PC-9 (cell line): ENCODE measurements at regions not wholly inside any gene's neighbourhood (a gene's known extent, or its start where the extent isn't known, plus 50 kb on each side); places are given as distances from the start of the nearest gene placed in this dataset.

Experiments used
- BruUV-seq: library from RNA; stranded (reverse); fragments of 400-500 nt; replicated peaks from 2 replicates; lab custom pipeline; 2021; lab: Mats Ljungman, UMichigan
- CTCF ChIA-PET: fragments of 300-600 bp; sonication (Branson Sonifier 250); formaldehyde crosslinking; loops from one replicate; lab custom pipeline; 2022; ENCODE audit warnings: antibody characterized with exemption; lab: Charles Lee
- POLR2A ChIA-PET: fragments of 300-600 bp; sonication (Branson Sonifier 250); formaldehyde crosslinking; loops from one replicate; lab custom pipeline; 2022; ENCODE audit warnings: antibody characterized with exemption; ENCODE audit not compliant: unreplicated experiment; lab: Charles Lee
- DNase-seq, 2 experiments: peaks; one replicate each; pipeline versions ENCODE4 v3.0.0 to v3.0.0-alpha.2; 2015 to 2022; ENCODE audit warnings: mixed read lengths in 1 of 2
- H2AFZ ChIP-seq: fragments of 200-600 bp; sonication (generic); 2 replicates; pipeline ENCODE4 v1.8.1; 2017; ENCODE audit warnings: antibody characterized with exemption
- H3F3A ChIP-seq: fragments of 200-600 bp; sonication (generic); 2 replicates; pipeline ENCODE4 v1.8.1; 2017; ENCODE audit warnings: antibody characterized with exemption, mild to moderate bottlenecking, low read depth; ENCODE audit not compliant: insufficient read depth
- H3K27ac ChIP-seq: fragments of 200-600 bp; sonication (generic); 2 replicates; pipeline ENCODE4 v1.6.1; 2016; ENCODE audit warnings: mixed run types
- H3K27me3 ChIP-seq: fragments of 200-600 bp; sonication (generic); 2 replicates; pipeline ENCODE4 v1.6.1; 2016; ENCODE audit warnings: low read depth, mixed run types; ENCODE audit not compliant: insufficient read depth
- H3K36me3 ChIP-seq: fragments of 200-600 bp; sonication (generic); 2 replicates; pipeline ENCODE4 v1.6.1; 2016; ENCODE audit warnings: low read depth, mixed run types
- H3K4me1 ChIP-seq: fragments of 200-600 bp; sonication (generic); replicated peaks from 2 replicates; pipeline ENCODE4 v1.6.1; 2016; ENCODE audit warnings: mixed run types; ENCODE audit not compliant: insufficient read depth
- H3K4me2 ChIP-seq: fragments of 200-600 bp; sonication (generic); 2 replicates; pipeline ENCODE4 v1.6.1; 2017; ENCODE audit warnings: mixed run types
- H3K4me3 ChIP-seq: fragments of 200-600 bp; sonication (generic); 2 replicates; pipeline ENCODE4 v1.6.1; 2016; ENCODE audit warnings: mixed run types
- H3K79me2 ChIP-seq: fragments of 200-600 bp; sonication (generic); 2 replicates; pipeline ENCODE4 v1.6.1; 2017; ENCODE audit warnings: low read depth, mixed run types
- H3K9me2 ChIP-seq: fragments of 200-600 bp; sonication (generic); 2 replicates; pipeline ENCODE4 v1.8.1; 2017; ENCODE audit warnings: mild to moderate bottlenecking; ENCODE audit not compliant: insufficient read depth
- H3K9me3 ChIP-seq: fragments of 200-600 bp; sonication (generic); 2 replicates; pipeline ENCODE4 v1.8.1; 2016; ENCODE audit warnings: low read depth; ENCODE audit not compliant: insufficient read depth
- H4K20me1 ChIP-seq: fragments of 200-600 bp; sonication (generic); 2 replicates; pipeline ENCODE4 v1.8.1; 2017; ENCODE audit not compliant: insufficient read depth
- CTCF ChIP-seq: fragments of 200-600 bp; sonication (generic); conservative IDR thresholded peaks from 2 replicates; pipeline ENCODE4 v1.6.1; 2017; ENCODE audit warnings: mixed run types, antibody characterized with exemption, mild to moderate bottlenecking, moderate library complexity
- EZH2 ChIP-seq: fragments of 200-600 bp; sonication (generic); IDR thresholded peaks from 2 replicates; pipeline ENCODE4 v1.8.0; 2017; ENCODE audit warnings: antibody characterized with exemption, low read depth
- intact Hi-C: fragments of 100-400 bp; cut with micrococcal nuclease; formaldehyde crosslinking; loops from one replicate; pipeline ENCODE4 v1.10.0; 2022; ENCODE audit not compliant: unreplicated experiment

GRCh38 chr20:7106910-7107309 lies 339.4 kb downstream of the BMP2 start:
- TF ChIP-seq CTCF, result no peak
- no peak for TF ChIP-seq EZH2
- Histone ChIP-seq H3K27ac (no peak overlapping the region), H3K9me2 (no peaks in the 10 kb centered on the region), H4K20me1 (no peaks in the 10 kb centered on the region), H3K4me1 (no peaks in the 10 kb centered on the region), H3K9me3 (no peaks in the 10 kb centered on the region), H3K4me2 (no peak overlapping the region), H3K4me3 (no peak overlapping the region), H3K79me2 (no peaks in the 10 kb centered on the region), H3K36me3 (no peaks in the 10 kb centered on the region), H3K27me3 (no peaks in the 10 kb centered on the region), H3F3A (no peaks in the 10 kb centered on the region), H2AFZ (no peak overlapping the region)
- CTCF ChIA-PET, result no interaction called here
- intact Hi-C loops, result no loop called here
- POLR2A ChIA-PET, result no interaction called here
- DNase-seq, result no peak
- no TSS peak for BruUV-seq

GRCh38 chr20:7108929-7109328 lies 341.4 kb downstream of the BMP2 start:
- Histone ChIP-seq H3K4me2 (no peak overlapping the region), H4K20me1 (no peaks in the 10 kb centered on the region), H3K36me3 (no peaks in the 10 kb centered on the region), H3K27me3 (no peaks in the 10 kb centered on the region), H3K4me3 (no peak overlapping the region), H2AFZ (no peak overlapping the region), H3F3A (no peaks in the 10 kb centered on the region), H3K79me2 (no peaks in the 10 kb centered on the region), H3K4me1 (no peaks in the 10 kb centered on the region), H3K9me2 (no peaks in the 10 kb centered on the region), H3K27ac (no peak overlapping the region), H3K9me3 (no peaks in the 10 kb centered on the region)
- no peak for TF ChIP-seq EZH2
- no peak for TF ChIP-seq CTCF
- BruUV-seq, result no TSS peak
- intact Hi-C loops, result no loop called here
- DNase-seq, result no peak
- POLR2A ChIA-PET, result interaction anchor here (0.6 kb wide), 1 partner anchor 90 kb away, joined by 4 read pairs; no protein-coding TSS in a partner anchor
- CTCF ChIA-PET, result no interaction called here

- no TSS peak for BruUV-seq
- ChIA-PET POLR2A (no interaction called here), CTCF (no interaction called here)
- no peaks in the 10 kb centered on the region for H3K27me3 ChIP-seq
- no peak overlapping the region for H3K4me3 ChIP-seq
- intact Hi-C loops, result no loop called here
- no peaks in the 10 kb centered on the region for H3K79me2 ChIP-seq
- H3K4me2 ChIP-seq, result no peak overlapping the region
- no peaks in the 10 kb centered on the region for H4K20me1 ChIP-seq
- no peaks in the 10 kb centered on the region for H3K36me3 ChIP-seq
- TF ChIP-seq CTCF, result no peak; the same call in 1 of the 2 replicates
- no peak for TF ChIP-seq EZH2
- H3K4me1 ChIP-seq, result no peaks in the 10 kb centered on the region
- H3K9me2 ChIP-seq, result no peaks in the 10 kb centered on the region
- no peak for DNase-seq
- no peak overlapping the region for H2AFZ ChIP-seq
- H3K27ac ChIP-seq, result no peak overlapping the region
- no peaks in the 10 kb centered on the region for H3F3A ChIP-seq
- no peaks in the 10 kb centered on the region for H3K9me3 ChIP-seq
These were observed 346.3 kb downstream of the BMP2 start for GRCh38 chr20:7113577-7114466.
